Endothelial cell (in vitro differentiated cells): ENCODE measurements at regions not wholly inside any gene's neighbourhood (a gene's known extent, or its start where the extent isn't known, plus 50 kb on each side); places are given as distances from the start of the nearest gene placed in this dataset.

Source experiments
- DNase-seq: peaks from one replicate; pipeline ENCODE4 v3.0.0; 2021; ENCODE audit warnings: low spot score
- H3K27ac Mint-ChIP-seq: one replicate; pipeline ENCODE4 v1.8.0; 2021; ENCODE audit warnings: mixed read lengths, inconsistent platforms; ENCODE audit not compliant: unreplicated experiment
- H3K27me3 Mint-ChIP-seq: one replicate; pipeline ENCODE4 v1.8.0; 2021; ENCODE audit warnings: mild to moderate bottlenecking, moderate library complexity, mixed read lengths, inconsistent platforms; ENCODE audit not compliant: unreplicated experiment
- H3K36me3 Mint-ChIP-seq: one replicate; pipeline ENCODE4 v1.8.0; 2021; ENCODE audit warnings: mild to moderate bottlenecking, low read depth, mixed read lengths, inconsistent platforms; ENCODE audit not compliant: unreplicated experiment
- H3K4me1 Mint-ChIP-seq: one replicate; pipeline ENCODE4 v1.8.0; 2021; ENCODE audit warnings: mild to moderate bottlenecking, mixed read lengths, inconsistent platforms; ENCODE audit not compliant: unreplicated experiment
- H3K4me3 Mint-ChIP-seq: one replicate; pipeline ENCODE4 v1.8.0; 2021; ENCODE audit warnings: mild to moderate bottlenecking, mixed read lengths, inconsistent platforms; ENCODE audit not compliant: unreplicated experiment
- H3K9me3 Mint-ChIP-seq: one replicate; pipeline ENCODE4 v1.8.0; 2021; ENCODE audit warnings: mixed read lengths, inconsistent platforms; ENCODE audit not compliant: unreplicated experiment
- CTCF ChIP-seq: fragments of 200-600 bp; sonication (generic); IDR thresholded peaks from one replicate; pipeline ENCODE4 v1.5.0; 2021; ENCODE audit warnings: antibody characterized with exemption; ENCODE audit not compliant: unreplicated experiment

- TF ChIP-seq CTCF, result no peak
- Mint-ChIP-seq H3K4me3 (no peak overlapping the region), H3K27me3 (no peaks in the 10 kb centered on the region), H3K4me1 (no peaks in the 10 kb centered on the region), H3K36me3 (no peaks in the 10 kb centered on the region), H3K27ac (no peak overlapping the region), H3K9me3 (peaks cover 12% of the 10 kb centered on the region)
- DNase-seq, result no peak
Measured at GRCh38 chr4:46653842-46654241, 255.2 kb downstream of the COX7B2 start.

- Mint-ChIP-seq H3K36me3 (no peaks in the 10 kb centered on the region), H3K27me3 (no peaks in the 10 kb centered on the region), H3K4me3 (no peak overlapping the region)
Measured at GRCh38 chr4:46649390-46649789, 259.5 kb upstream of the GABRA2 start.

GRCh38 chr4:46648088-46648744 is 258.3 kb upstream of the GABRA2 start:
- H3K4me3 Mint-ChIP-seq, result no peak overlapping the region

More at GRCh38 chr4:46649390-46649789, 259.5 kb upstream of the GABRA2 start:
- no peaks in the 10 kb centered on the region for H3K4me1 Mint-ChIP-seq
- no peak overlapping the region for H3K27ac Mint-ChIP-seq
- DNase-seq, result no peak
- H3K9me3 Mint-ChIP-seq, result peaks cover 19% of the 10 kb centered on the region
- no peak for TF ChIP-seq CTCF

GRCh38 chr4:46645126-46645525 is 255.2 kb upstream of the GABRA2 start:
- Mint-ChIP-seq H3K27me3 (no peaks in the 10 kb centered on the region), H3K9me3 (peaks cover 6% of the 10 kb centered on the region), H3K27ac (no peak overlapping the region)

More at GRCh38 chr4:46648088-46648744, 258.3 kb upstream of the GABRA2 start:
- H3K4me1 Mint-ChIP-seq, result no peaks in the 10 kb centered on the region
- peaks cover 16% of the 10 kb centered on the region for H3K9me3 Mint-ChIP-seq
- no peaks in the 10 kb centered on the region for H3K36me3 Mint-ChIP-seq
- peak; percentile 15 for DNase-seq
- no peaks in the 10 kb centered on the region for H3K27me3 Mint-ChIP-seq
- TF ChIP-seq CTCF, result peak; percentile 25
- no peak overlapping the region for H3K27ac Mint-ChIP-seq

More at GRCh38 chr4:46645126-46645525, 255.2 kb upstream of the GABRA2 start:
- Mint-ChIP-seq H3K4me3 (no peak overlapping the region), H3K36me3 (no peaks in the 10 kb centered on the region), H3K4me1 (no peaks in the 10 kb centered on the region)
- no peak for DNase-seq
- TF ChIP-seq CTCF, result no peak
